ENCODE measurements at regions not wholly inside any gene's neighbourhood (a gene's known extent, or its start where the extent isn't known, plus 50 kb on each side); places are given as distances from the start of the nearest gene placed in this dataset.

DNA sequence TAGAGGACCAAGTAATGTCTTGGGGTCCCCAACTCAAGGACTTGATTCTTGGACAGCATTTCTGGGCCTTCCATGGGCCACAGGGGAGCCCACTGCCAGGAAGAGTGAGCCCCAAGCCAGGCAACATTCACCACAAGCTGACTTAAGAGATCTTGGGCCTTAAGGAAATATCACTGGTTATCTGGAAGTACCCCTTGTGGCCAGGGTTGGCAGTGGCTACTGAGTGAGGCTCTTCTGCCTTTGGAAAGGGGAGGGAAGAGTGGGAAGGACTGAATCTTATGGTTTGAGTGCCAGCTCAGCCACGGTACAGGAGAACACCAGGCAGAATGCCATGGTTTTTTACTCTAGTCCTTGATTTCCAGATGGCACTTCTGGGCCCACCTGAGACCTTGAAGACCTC is 228.9 kb upstream of the RGS18 start:
- Histone ChIP-seq H3K4me3 (no peak overlapping the region), H3K9me3 (no peaks in the 10 kb centered on the region), H3K36me3 (no peaks in the 10 kb centered on the region), H3K27ac (no peak overlapping the region), H3K4me1 (ENCODE audit: control insufficient read depth in 1 of 2, low read depth in 2 of 2) (no peaks in the 10 kb centered on the region), H3K27me3 (replicated peaks; ENCODE audit: insufficient read depth) (no peaks in the 10 kb centered on the region)
- TF ChIP-seq, protein P1, sequence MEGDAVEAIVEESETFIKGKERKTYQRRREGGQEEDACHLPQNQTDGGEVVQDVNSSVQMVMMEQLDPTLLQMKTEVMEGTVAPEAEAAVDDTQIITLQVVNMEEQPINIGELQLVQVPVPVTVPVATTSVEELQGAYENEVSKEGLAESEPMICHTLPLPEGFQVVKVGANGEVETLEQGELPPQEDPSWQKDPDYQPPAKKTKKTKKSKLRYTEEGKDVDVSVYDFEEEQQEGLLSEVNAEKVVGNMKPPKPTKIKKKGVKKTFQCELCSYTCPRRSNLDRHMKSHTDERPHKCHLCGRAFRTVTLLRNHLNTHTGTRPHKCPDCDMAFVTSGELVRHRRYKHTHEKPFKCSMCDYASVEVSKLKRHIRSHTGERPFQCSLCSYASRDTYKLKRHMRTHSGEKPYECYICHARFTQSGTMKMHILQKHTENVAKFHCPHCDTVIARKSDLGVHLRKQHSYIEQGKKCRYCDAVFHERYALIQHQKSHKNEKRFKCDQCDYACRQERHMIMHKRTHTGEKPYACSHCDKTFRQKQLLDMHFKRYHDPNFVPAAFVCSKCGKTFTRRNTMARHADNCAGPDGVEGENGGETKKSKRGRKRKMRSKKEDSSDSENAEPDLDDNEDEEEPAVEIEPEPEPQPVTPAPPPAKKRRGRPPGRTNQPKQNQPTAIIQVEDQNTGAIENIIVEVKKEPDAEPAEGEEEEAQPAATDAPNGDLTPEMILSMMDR (IDR thresholded peaks at IDR 0.05), result no peak
- no peak for ATAC-seq (ENCODE audit: insufficient number of reproducible peaks, low FRiP score, low read depth)
- DNase-seq (ENCODE audit: low spot score), result no peak

DNA sequence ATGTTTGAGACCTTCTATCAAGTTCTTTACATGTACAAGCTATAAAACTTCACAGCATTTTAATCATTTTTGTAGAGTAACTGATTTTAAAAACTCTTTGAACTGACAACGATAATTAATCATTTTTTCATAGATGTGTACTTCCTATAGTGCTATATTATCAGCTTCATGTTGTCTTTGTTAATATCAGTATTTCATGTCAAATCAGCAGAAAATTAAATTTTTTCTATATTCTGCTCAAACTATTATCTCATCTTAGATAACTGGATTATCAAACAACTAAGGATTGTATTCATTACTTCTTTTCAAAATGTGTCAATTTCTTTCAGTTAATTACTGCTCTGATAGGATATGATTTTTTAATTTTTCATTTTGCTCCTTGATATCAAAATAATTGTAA is 214.6 kb upstream of the RGS18 start:
- no peak for ATAC-seq (ENCODE audit: insufficient number of reproducible peaks, low FRiP score, low read depth)
- Histone ChIP-seq H3K27ac (no peak overlapping the region), H3K9me3 (no peaks in the 10 kb centered on the region), H3K36me3 (no peaks in the 10 kb centered on the region), H3K4me1 (ENCODE audit: control insufficient read depth in 1 of 2, low read depth in 2 of 2) (no peaks in the 10 kb centered on the region), H3K4me3 (no peak overlapping the region), H3K27me3 (replicated peaks; ENCODE audit: insufficient read depth) (no peaks in the 10 kb centered on the region)
- DNase-seq (ENCODE audit: low spot score), result no peak
- TF ChIP-seq, protein P1 (IDR thresholded peaks at IDR 0.05), result no peak

DNA sequence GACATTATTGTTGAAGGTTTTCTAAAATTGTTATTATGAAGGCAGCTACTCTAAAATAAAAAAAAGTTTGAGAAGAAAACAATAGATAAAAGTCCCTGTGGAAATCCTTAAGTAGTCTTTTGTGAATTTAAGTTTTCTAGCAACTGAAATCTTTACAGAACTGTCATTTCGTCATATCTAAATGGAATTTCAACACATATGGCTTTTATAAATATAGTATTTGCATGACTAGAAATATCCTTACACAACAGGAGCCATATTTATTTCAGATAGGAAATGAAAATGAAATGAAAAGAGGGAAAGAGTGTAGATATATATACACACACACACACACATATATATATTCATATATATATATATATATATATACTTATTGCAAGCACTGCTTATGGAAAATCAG is 204.7 kb upstream of the RGS18 start:
- Histone ChIP-seq H3K4me3 (no peak overlapping the region), H3K4me1 (ENCODE audit: control insufficient read depth in 1 of 2, low read depth in 2 of 2) (no peaks in the 10 kb centered on the region), H3K36me3 (no peaks in the 10 kb centered on the region), H3K27me3 (replicated peaks; ENCODE audit: insufficient read depth) (no peaks in the 10 kb centered on the region), H3K27ac (no peak overlapping the region), H3K9me3 (no peaks in the 10 kb centered on the region)
- TF ChIP-seq, protein P1 (IDR thresholded peaks at IDR 0.05), result no peak
- no peak for ATAC-seq (ENCODE audit: insufficient number of reproducible peaks, low FRiP score, low read depth)
- no peak for DNase-seq (ENCODE audit: low spot score)

DNA sequence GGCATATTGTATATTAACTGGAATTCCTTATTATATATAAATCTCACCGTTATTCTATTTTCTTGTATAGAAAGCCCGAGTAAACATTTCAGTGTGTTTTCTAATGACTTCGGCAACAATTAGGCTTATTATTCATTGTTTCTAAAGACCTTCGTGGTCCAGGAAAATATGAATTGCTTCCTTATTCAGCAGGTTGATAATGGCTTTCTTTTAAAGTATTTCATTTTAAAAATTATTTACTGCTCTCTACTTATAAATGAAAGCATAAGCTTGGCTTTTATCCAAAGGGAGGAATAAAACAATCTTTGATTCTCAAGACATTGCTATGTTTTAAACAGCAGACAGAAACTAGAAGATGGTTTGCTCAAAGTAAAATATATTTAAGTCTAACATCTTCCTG is 198.4 kb upstream of the RGS18 start:
- Histone ChIP-seq H3K9me3 (no peaks in the 10 kb centered on the region), H3K27me3 (replicated peaks; ENCODE audit: insufficient read depth) (no peaks in the 10 kb centered on the region), H3K27ac (no peak overlapping the region), H3K36me3 (no peaks in the 10 kb centered on the region), H3K4me1 (ENCODE audit: control insufficient read depth in 1 of 2, low read depth in 2 of 2) (no peaks in the 10 kb centered on the region), H3K4me3 (no peak overlapping the region)
- DNase-seq (ENCODE audit: low spot score) (no peak), ATAC-seq (ENCODE audit: insufficient number of reproducible peaks, low FRiP score, low read depth) (no peak)
- TF ChIP-seq, protein P1 (IDR thresholded peaks at IDR 0.05), result no peak

DNA sequence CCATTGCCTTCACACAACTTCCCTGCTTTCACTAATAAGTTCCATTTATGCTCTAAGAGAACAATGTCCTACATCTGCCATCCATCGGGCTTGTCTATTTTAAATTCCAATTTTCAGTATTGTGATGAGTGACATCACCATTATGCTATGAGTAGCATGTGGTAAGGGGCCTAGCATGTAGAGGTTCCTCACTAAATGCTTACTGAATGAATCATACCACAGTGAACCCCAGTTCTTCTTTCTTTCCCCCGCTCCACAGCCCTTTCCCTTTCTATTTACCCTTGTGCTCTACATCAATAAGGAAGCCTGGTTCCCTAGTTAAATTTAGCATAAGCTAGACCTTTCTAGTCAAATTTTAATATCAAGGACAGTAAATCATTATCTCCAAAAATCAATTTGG is 195.0 kb upstream of the RGS18 start:
- TF ChIP-seq, protein P1 (IDR thresholded peaks at IDR 0.05), result no peak
- Histone ChIP-seq H3K36me3 (no peaks in the 10 kb centered on the region), H3K27ac (no peak overlapping the region), H3K27me3 (replicated peaks; ENCODE audit: insufficient read depth) (no peaks in the 10 kb centered on the region), H3K4me3 (no peak overlapping the region), H3K4me1 (ENCODE audit: control insufficient read depth in 1 of 2, low read depth in 2 of 2) (no peaks in the 10 kb centered on the region), H3K9me3 (no peaks in the 10 kb centered on the region)
- DNase-seq (ENCODE audit: low spot score) (no peak), ATAC-seq (ENCODE audit: insufficient number of reproducible peaks, low FRiP score, low read depth) (no peak)
